GM18505 (cell line): ENCODE measurements at regions not wholly inside any gene's neighbourhood (a gene's known extent, or its start where the extent isn't known, plus 50 kb on each side); places are given as distances from the start of the nearest gene placed in this dataset.

ENCODE experiments used
- ATAC-seq: cut with Tn5 transposase; IDR thresholded peaks from one replicate; pipeline ENCODE4 v1.9.1; 2021; ENCODE audit not compliant: unreplicated experiment
- POLR2A ChIP-seq: IDR thresholded peaks from 4 replicates; pipeline ENCODE4 v1.6.1; 2011; ENCODE audit warnings: borderline replicate concordance; ENCODE audit not compliant: insufficient read depth, insufficient read length; ENCODE audit errors: extremely low read depth

DNA sequence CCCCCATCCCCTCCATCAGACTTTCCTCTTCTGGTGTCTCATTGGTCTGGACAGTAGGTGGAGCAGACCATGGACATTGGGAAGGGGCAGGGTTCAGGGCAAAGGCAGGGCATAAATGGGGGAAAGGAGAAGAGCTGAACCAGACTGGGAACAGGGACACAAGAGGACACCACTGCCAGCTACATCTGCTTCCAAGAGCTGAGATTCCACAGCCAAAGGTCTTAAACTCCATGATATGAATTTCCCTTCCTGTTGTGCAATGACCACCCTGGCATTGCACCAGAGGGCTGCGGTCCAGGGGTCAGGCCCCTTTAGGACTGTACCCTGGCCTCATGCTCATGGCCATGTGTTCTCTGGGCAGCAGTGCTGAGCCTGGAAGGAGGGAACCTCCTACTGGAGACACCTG lies 137.9 kb downstream of the MAFB start:
- TF ChIP-seq POLR2A: no peak
- no peak for ATAC-seq

DNA sequence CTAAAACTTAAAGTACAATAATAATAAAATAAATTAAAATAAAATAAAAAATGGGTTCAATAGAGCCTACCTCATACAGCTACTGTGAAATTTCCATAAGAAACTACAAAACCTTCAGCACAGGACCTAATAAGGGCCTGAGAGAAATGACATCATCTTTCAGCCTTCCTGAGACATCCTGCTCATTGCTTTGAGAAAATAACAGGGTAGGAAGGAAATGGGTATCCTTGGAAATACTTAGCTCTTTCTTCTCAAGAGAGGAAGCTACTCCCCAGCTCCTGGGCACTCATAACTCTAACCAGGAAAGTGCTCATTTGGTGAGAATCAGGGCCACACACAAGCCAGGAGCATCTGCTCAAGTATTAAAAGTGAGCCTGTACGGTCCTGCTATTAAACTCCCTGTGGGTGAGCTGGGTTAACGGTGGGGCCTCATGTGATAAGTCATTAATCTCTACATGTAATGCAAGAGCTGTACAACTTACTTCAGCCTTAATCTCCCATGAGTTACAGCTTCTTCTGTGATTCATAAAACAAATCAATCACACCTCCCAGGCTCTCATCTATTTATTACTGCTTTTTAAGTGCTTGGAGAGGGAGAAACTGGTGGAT lies 141.4 kb downstream of the MAFB start:
- no peak for TF ChIP-seq POLR2A

DNA sequence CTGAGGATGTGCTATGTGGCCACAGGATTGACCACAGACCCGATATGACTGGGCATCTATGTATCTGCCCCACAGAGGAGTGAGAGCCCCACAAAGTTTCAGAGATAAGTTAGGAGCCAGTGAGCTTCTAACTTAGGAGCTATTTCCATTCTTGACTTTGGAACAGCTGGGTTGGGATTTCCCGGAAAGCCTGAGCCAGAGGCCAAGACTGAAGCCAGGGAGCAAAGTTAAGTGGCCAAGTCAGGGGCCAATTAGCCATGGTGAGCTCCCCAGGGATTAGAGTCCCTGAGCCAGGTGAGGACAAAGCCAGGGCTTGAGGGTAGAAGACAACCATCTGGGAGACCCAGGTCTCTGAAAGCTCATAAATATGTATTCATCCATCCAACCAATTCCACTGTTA lies 143.6 kb downstream of the MAFB start:
- ATAC-seq: no peak
- TF ChIP-seq POLR2A: no peak

More for the DNA sequence above, 141.4 kb downstream of the MAFB start:
- ATAC-seq: no peak

DNA sequence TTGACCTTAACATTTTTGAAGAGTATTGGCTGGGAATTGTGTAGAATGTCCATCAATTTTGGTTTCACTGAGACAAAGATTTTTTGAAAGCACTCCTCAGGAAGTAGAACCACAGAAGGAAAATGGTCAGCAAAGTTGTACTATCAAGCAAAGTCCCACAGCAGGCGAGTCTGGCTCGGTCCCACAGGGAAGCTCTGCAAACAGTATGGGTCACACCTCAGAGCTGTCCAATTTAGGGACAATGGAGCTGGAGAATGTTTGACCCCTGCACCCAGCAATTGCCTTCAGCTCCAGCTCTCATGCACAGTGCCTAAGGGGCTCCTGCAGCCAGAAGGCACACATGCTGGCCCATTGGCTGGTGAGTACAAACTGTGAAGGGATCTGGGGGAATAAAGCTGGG lies 147.0 kb downstream of the MAFB start:
- TF ChIP-seq POLR2A: no peak
- ATAC-seq: no peak

DNA sequence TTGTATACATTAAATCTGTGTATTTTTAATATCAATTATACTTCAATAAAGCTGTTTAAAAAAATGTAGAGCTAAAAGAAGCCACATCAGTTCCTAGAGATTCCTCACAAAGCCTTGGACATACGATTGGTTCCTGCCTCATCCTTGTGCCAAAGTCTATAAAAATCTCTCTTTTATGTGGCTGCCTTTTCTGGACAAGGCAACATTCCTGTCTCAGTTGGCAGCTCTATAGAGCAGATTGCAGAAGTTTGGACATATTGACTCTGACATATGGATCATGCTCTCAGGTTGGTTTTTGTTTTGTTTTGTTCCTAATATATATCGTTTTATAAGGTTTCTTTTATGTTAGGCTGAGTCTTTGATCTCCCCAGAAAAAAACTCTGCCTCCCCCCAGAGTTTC lies 148.9 kb downstream of the MAFB start:
- no peak for ATAC-seq
- no peak for TF ChIP-seq POLR2A

DNA sequence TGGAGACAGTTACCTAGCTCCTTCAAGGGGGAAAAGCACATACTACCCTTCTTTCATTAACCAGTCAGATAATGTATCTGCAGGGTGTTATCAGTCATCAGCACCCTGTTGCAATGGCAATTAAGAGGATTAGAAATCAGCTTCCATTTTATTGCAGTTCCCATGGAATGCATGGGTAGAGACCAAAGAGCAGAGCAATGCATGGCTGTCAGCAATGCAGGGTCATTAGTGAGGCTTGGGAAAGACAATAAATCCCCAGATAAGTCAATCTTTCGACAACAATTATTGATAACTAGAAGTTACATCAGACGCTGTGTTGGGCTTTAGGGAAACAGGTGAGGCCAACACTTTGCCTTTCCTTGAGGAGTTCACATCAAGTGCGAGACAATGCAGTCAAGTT lies 150.9 kb downstream of the MAFB start:
- TF ChIP-seq POLR2A: no peak
- ATAC-seq: no peak

DNA sequence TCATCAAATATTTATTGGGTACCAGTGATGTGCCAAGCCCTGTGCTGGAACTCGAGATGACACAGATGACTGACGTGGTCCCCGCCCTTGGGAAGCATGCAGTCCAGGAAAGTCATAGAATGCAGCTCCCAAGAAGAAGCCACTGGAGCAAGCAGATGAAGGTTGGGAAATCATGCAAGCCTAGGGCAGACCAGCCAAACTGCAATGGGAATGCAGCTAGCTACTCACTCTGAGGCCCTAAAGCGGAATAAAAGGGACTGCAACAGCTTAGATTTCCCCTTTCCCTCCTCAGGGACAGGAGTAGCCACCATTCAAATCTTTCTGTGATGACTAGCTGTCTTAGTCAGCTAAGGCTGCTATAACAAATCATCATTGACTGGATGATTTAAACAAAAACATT lies 152.2 kb downstream of the MAFB start:
- no peak for ATAC-seq

DNA sequence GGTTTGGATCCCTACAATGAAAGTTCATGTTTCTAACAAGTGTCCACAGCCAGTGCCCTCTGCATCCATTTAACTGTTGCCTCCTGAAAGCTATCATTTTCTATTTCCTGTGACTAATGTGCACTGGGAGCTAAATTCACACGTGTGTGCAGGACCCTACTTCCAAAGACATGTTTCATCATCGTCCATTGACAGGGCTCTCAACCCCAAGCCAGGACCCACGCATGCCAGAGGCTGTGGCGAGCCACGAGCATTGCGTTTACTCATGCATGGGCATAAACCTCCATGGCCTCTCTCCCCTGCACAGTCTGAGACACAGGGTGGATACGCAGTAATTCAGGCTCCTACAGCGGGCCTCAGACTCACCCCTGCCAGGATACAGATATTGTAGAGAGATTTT lies 153.2 kb downstream of the MAFB start:
- ATAC-seq: no peak
- no peak for TF ChIP-seq POLR2A

More for the DNA sequence above, 152.2 kb downstream of the MAFB start:
- TF ChIP-seq POLR2A: no peak

DNA sequence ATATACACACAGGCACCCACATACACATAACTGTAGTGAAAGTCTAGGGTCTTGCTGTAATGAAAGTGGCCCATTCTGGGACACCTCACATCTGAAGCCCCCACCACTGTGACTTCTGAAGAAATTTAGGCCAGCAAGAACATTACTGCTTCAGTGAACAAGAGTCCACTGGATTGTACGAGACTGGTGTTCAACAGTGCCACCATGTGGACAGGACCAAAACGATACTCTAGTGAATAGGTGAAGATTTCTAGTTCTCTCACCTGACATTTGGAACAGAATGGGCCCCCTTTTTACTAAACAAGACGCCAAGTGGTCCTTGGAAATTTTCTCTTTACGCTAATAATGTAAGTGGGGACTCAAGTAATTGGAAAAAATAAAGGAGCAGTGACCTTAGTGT lies 156.9 kb downstream of the MAFB start:
- TF ChIP-seq POLR2A: no peak
- ATAC-seq: no peak

DNA sequence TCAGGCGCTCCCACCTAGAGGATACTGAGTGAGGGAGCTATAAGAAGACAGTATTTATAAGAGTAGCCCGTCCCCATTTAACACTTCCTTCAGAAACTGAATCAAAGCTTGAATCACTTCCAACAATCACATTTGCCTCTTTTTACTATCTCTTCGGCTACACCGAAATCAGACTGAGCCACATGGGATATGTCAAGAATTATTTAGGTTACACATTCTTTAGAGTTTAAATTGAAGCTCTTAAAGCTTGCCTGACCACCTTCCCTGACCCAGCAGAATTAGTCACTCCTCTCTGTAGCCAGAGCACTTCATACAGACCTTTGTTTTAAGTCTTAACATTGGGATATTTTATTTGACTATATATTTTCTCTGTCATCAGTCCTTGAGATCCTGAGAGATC lies 163.7 kb downstream of the MAFB start:
- no peak for ATAC-seq
- TF ChIP-seq POLR2A: no peak

DNA sequence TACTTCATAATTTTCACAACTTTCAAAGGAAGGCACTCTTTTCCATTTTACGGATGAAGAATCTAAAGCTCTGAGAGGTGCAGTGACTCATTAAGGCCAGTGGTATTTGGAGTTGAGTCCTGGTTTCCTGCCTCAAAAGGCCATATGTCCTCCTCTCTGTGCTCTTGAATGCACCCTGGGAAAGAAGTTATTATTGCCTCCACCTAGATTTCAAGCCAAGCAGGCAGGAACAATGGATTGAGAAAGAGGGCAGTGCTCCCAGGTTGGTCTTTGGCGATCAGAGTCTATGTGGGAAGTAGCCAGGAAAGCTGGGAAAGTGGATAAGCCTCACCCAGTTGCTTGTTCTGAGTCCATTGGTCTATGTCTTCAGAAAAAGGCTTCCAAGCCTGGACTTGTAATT lies 165.0 kb downstream of the MAFB start:
- ATAC-seq: no peak
- TF ChIP-seq POLR2A: no peak

DNA sequence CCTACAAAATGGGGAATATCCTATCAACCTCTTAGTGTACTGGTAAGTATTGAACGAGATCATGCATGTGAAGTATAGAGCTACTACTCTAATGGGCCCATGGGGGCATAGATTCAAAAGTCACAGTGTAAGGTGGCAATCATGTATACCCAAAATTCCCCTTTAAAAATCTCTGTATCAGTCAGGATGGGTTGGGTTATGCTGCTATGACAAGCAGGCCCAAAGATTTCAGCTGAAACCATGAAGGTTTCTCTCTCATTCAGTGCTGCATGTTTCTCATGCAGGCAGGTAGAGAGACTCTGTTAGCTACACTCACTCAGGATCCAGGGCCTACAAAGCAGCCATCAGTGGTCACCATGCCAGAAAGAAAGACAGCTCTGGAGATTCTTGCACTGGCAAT lies 166.6 kb downstream of the MAFB start:
- TF ChIP-seq POLR2A: no peak
- no peak for ATAC-seq

DNA sequence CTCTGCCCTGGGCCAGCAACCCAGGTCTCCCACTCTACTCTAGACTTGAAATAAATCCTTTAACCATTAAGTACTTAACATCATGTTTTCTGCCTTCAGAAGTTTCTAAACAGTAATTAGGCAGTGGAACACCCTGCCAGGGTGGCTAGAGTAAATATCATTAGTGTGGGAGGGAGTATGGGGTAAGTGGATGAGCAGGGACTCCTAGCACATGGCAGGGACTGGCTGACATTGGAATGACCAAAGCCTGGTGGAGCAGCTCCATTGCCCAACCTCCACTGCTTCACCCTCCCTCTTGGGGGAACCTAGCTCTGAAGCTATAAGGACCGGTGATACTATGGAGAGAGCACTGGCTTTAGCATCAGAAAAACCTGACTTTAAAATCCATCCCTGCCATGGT lies 167.1 kb downstream of the MAFB start:
- no peak for ATAC-seq
- no peak for TF ChIP-seq POLR2A

DNA sequence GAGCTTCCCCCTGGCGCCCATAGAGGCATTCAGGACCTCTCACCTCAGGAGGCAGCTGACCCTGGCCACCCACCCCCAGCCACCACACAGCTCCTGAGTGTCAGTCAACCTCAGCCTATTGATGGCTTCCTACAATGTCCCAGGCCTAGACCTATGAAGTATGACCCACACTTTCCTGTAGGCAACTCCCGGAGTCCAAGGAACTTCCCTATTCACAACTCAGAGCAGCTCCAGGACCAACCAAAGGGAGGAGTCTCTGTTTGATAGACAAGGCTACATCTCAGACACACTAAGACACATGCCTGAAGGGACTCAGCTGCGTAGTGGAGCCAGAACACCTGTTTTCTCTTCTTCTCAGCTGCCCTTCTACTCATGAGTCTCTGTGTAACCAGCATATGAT lies 169.1 kb downstream of the MAFB start:
- no peak for TF ChIP-seq POLR2A
- ATAC-seq: no peak

DNA sequence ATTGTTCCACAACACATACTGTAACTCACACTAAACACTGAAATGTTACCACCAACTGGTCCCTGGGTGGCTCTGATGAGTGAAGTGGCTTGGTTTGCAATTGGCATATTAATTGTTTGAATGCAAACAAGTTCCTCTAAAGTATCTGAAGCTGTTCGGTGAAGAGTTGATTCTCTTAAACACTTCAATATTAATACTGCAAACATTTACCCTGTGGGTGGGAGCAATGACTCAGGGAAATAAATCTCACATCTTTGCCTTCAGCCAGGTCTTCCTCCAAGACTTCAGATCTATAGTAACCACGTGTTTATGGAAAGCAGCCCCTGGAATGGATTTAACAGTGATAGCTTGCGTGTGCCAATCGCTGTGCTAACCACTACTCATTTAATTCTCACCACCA lies 176.0 kb downstream of the MAFB start:
- no peak for ATAC-seq
- TF ChIP-seq POLR2A: no peak
